MCF 10A (cell line): ENCODE measurements at regions not wholly inside any gene's neighbourhood (a gene's known extent, or its start where the extent isn't known, plus 50 kb on each side); places are given as distances from the start of the nearest gene placed in this dataset.

ENCODE experiments used
- BruUV-seq: library from RNA; stranded (reverse); fragments of 400-500 nt; replicated peaks from 2 replicates; lab custom pipeline; 2021; lab: Mats Ljungman, UMichigan
- CTCF ChIA-PET: fragments of 300-600 bp; sonication (Branson Sonifier 250); formaldehyde crosslinking; extraction: SDS; loops from one replicate; lab custom pipeline; 2021; ENCODE audit warnings: antibody characterized with exemption, inconsistent platforms; lab: Yijun Ruan, JAX
- POLR2A ChIA-PET: fragments of 300-600, 350-650 bp; sonication (Branson Sonifier 250); formaldehyde crosslinking; extraction: SDS; loops from one replicate; lab custom pipeline; 2020; ENCODE audit warnings: antibody characterized with exemption, inconsistent platforms; lab: Yijun Ruan, JAX
- DNase-seq: peaks from one replicate; pipeline ENCODE4 v3.0.0-alpha.2; 2018; ENCODE audit not compliant: unreplicated experiment
- H3K27ac Mint-ChIP-seq: one replicate; pipeline ENCODE4 v1.8.0; 2022; ENCODE audit warnings: mild to moderate bottlenecking, low read depth, mixed read lengths; ENCODE audit not compliant: unreplicated experiment
- H3K27me3 Mint-ChIP-seq: one replicate; pipeline ENCODE4 v1.8.0; 2022; ENCODE audit warnings: mixed read lengths; ENCODE audit not compliant: insufficient read depth, unreplicated experiment
- H3K36me3 Mint-ChIP-seq: one replicate; pipeline ENCODE4 v1.8.0; 2022; ENCODE audit warnings: mild to moderate bottlenecking, moderate library complexity, mixed read lengths; ENCODE audit not compliant: insufficient read depth, unreplicated experiment
- H3K4me1 Mint-ChIP-seq: one replicate; pipeline ENCODE4 v1.8.0; 2022; ENCODE audit warnings: mixed read lengths; ENCODE audit not compliant: insufficient read depth, unreplicated experiment
- H3K4me3 Mint-ChIP-seq: one replicate; pipeline ENCODE4 v1.8.0; 2022; ENCODE audit warnings: mild to moderate bottlenecking, moderate library complexity, mixed read lengths; ENCODE audit not compliant: unreplicated experiment
- H3K9me3 Mint-ChIP-seq: one replicate; pipeline ENCODE4 v1.8.0; 2022; ENCODE audit warnings: mixed read lengths; ENCODE audit not compliant: unreplicated experiment
- CTCF ChIP-seq: fragments of 200-600 bp; IDR thresholded peaks from one replicate; pipeline ENCODE4 v1.8.0; 2022; ENCODE audit warnings: antibody characterized with exemption, mild to moderate bottlenecking; ENCODE audit not compliant: unreplicated experiment
- intact Hi-C: fragments of 100-400 bp; cut with micrococcal nuclease; formaldehyde crosslinking; loops from 2 replicates; pipeline ENCODE4 v1.14.1; 2022

- Mint-ChIP-seq H3K36me3 (no peaks in the 10 kb centered on the region), H3K4me3 (no peak overlapping the region), H3K4me1 (peaks cover 5% of the 10 kb centered on the region), H3K9me3 (no peaks in the 10 kb centered on the region), H3K27me3 (no peaks in the 10 kb centered on the region), H3K27ac (no peak overlapping the region)
- TF ChIP-seq CTCF = no peak
- DNase-seq = no peak
- POLR2A ChIA-PET = no interaction called here
- intact Hi-C loops = no loop called here
- BruUV-seq = no TSS peak
- CTCF ChIA-PET = no interaction called here
These were observed 367.2 kb downstream of the SOX2 start for GRCh38 chr3:182078929-182079328.

- Mint-ChIP-seq H3K9me3 (no peaks in the 10 kb centered on the region), H3K4me1 (peaks cover 5% of the 10 kb centered on the region), H3K27me3 (no peaks in the 10 kb centered on the region), H3K36me3 (no peaks in the 10 kb centered on the region), H3K4me3 (no peak overlapping the region), H3K27ac (no peak overlapping the region)
- no peak for DNase-seq
- ChIA-PET POLR2A (interaction anchor here (0.7 kb wide), 1 partner anchor 198 kb away, joined by 3 read pairs; no protein-coding TSS in a partner anchor), CTCF (no interaction called here)
- intact Hi-C loops = no loop called here
- TF ChIP-seq CTCF = no peak
- BruUV-seq = no TSS peak
These were observed 369.4 kb downstream of the SOX2 start for GRCh38 chr3:182081096-182081495.

DNA sequence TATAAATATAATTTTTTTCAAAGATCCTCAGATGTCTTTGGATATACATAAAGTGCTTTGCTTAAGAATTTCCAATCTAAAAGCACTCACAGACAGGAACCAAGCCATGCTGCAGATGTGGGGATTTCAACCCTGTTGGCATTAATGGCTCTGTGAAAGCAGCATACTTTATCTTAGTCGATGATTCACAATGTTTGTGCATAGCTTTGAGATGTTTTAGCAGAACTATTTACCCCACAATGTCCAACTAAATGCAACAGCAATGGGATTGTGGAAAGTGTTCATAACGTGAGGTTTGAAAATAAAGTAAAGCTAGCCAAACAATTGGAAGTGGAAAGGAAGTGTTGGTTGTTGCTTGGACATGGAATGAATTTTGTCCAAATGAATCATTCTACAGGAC is 371.4 kb downstream of the SOX2 start:
- no peaks in the 10 kb centered on the region for H3K36me3 Mint-ChIP-seq
- no peak overlapping the region for H3K4me3 Mint-ChIP-seq
- no TSS peak for BruUV-seq
- H3K4me1 Mint-ChIP-seq = peaks cover 5% of the 10 kb centered on the region
- no peak for DNase-seq
- TF ChIP-seq CTCF = no peak
- H3K27ac Mint-ChIP-seq = no peak overlapping the region
- H3K9me3 Mint-ChIP-seq = no peaks in the 10 kb centered on the region
- intact Hi-C loops = no loop called here
- ChIA-PET POLR2A (interaction anchor here (0.5 to 1.3 kb wide), 2 partner anchors 8 to 177 kb away, joined by 3 read pairs; no protein-coding TSS in a partner anchor), CTCF (no interaction called here)
- no peaks in the 10 kb centered on the region for H3K27me3 Mint-ChIP-seq

GRCh38 chr3:182092662-182093262 is 381.0 kb downstream of the SOX2 start:
- H3K4me1 Mint-ChIP-seq = no peaks in the 10 kb centered on the region
- no TSS peak for BruUV-seq
- no peak for DNase-seq
- ChIA-PET POLR2A (no interaction called here), CTCF (no interaction called here)
- no peak overlapping the region for H3K27ac Mint-ChIP-seq
- H3K27me3 Mint-ChIP-seq = no peaks in the 10 kb centered on the region
- no peak overlapping the region for H3K4me3 Mint-ChIP-seq
- intact Hi-C loops = no loop called here
- H3K36me3 Mint-ChIP-seq = no peaks in the 10 kb centered on the region
- TF ChIP-seq CTCF = no peak
- H3K9me3 Mint-ChIP-seq = no peaks in the 10 kb centered on the region
